HepG2 (cell line): ENCODE measurements at regions not wholly inside any gene's neighbourhood (a gene's known extent, or its start where the extent isn't known, plus 50 kb on each side); places are given as distances from the start of the nearest gene placed in this dataset.

Experiments
- ATAC-seq: fragments of 200-7000 bp; cut with Tn5 transposase; 3 replicates; pipeline ENCODE4 v1.9.1; 2020; ENCODE audit warnings: mild to moderate bottlenecking, moderate library complexity
- BruUV-seq: library from RNA; stranded (reverse); fragments of 400-500 nt; replicated peaks from 2 replicates; lab custom pipeline; 2021; lab: Mats Ljungman, UMichigan
- CTCF ChIA-PET: fragments of 300-600 bp; formaldehyde crosslinking; extraction: SDS; loops from one replicate; lab custom pipeline; 2021; ENCODE audit warnings: low total read pairs, inconsistent platforms, low intra/inter-chr PET ratio; lab: Yijun Ruan, JAX
- POLR2A ChIA-PET: fragments of 350-600 bp; sonication (Branson Sonifier 250); formaldehyde crosslinking; loops from one replicate; lab custom pipeline; 2020; ENCODE audit warnings: antibody characterized with exemption, inconsistent platforms; lab: Yijun Ruan, JAX
- DNase-seq: peaks from one replicate; pipeline ENCODE4 v3.0.0-alpha.2; 2015; ENCODE audit warnings: low spot score
- FAIRE-seq: peaks from 3 replicates; lab custom pipeline; 2011; peaks lifted over from hg19 to GRCh38; lab: Jason Lieb, UNC
- H2AFZ ChIP-seq: one replicate; pipeline ENCODE4 v1.6.1; 2011; ENCODE audit warnings: low read length, inconsistent platforms
- H3K27ac ChIP-seq: fragments of 300-600 bp; 3 replicates; pipeline ENCODE4 v1.8.0; 2011; ENCODE audit warnings: mixed run types, mild to moderate bottlenecking, mixed read lengths, low read length, inconsistent platforms; ENCODE audit not compliant: insufficient read depth; ENCODE audit errors: extremely low read length
- H3K27me3 ChIP-seq, 2 experiments: fragments of 200-600 bp in 1 of 2; 2 replicates in 1 of 2; 3 replicates in 1 of 2; pipeline versions ENCODE4 v1.6.0 to v1.8.0; 2011; ENCODE audit warnings: low read length in 2 of 2, mild to moderate bottlenecking in 2 of 2, moderate library complexity in 2 of 2, inconsistent platforms in 1 of 2; ENCODE audit not compliant: insufficient read depth in 2 of 2, control insufficient read depth in 1 of 2
- H3K36me3 ChIP-seq, 2 experiments: fragments of 200-600 bp in 1 of 2; replicated peaks in 1 of 2; 2 replicates in 1 of 2; 3 replicates in 1 of 2; pipeline versions ENCODE4 v1.5.1 to v1.8.0; 2011; ENCODE audit warnings: low read length in 2 of 2, inconsistent platforms in 1 of 2; ENCODE audit not compliant: insufficient read depth in 2 of 2, control insufficient read depth in 1 of 2
- H3K4me1 ChIP-seq: 2 replicates; pipeline ENCODE4 v1.5.1; 2012; ENCODE audit warnings: low read length, inconsistent platforms; ENCODE audit not compliant: insufficient read depth
- H3K4me2 ChIP-seq: 2 replicates; pipeline ENCODE4 v1.6.0; 2011; ENCODE audit warnings: low read depth, low read length, inconsistent platforms
- H3K4me3 ChIP-seq, 3 experiments: fragments of 200-600 bp in 1 of 3; sonication (generic), shearing (Covaris generic) in 1 of 3; replicated peaks in 1 of 3; 2 replicates each; pipeline ENCODE4 v1.5.1; 2011 to 2016; ENCODE audit warnings: low read length in 3 of 3, inconsistent platforms in 2 of 3, low read depth in 2 of 3, mild to moderate bottlenecking in 2 of 3, control low read depth in 1 of 3, mixed read lengths in 1 of 3; ENCODE audit not compliant: insufficient read depth in 1 of 3
- H3K79me2 ChIP-seq: one replicate; pipeline ENCODE4 v1.6.1; 2011; ENCODE audit warnings: low read length, inconsistent platforms; ENCODE audit not compliant: insufficient read depth
- H3K9ac ChIP-seq: 2 replicates; pipeline ENCODE4 v1.6.0; 2011; ENCODE audit warnings: mild to moderate bottlenecking, low read depth, low read length, inconsistent platforms; ENCODE audit not compliant: insufficient read depth
- H3K9me3 ChIP-seq: 2 replicates; pipeline ENCODE4 v1.5.1; 2012; ENCODE audit warnings: mild to moderate bottlenecking, low read length
- H4K20me1 ChIP-seq: 2 replicates; pipeline ENCODE4 v1.6.0; 2011; ENCODE audit warnings: inconsistent platforms, mild to moderate bottlenecking, low read length, moderate library complexity; ENCODE audit not compliant: insufficient read depth
- ATF2 ChIP-seq: sonication (generic); formaldehyde crosslinking; IDR thresholded peaks from 2 replicates; pipeline ENCODE4 v1.4.0; 2020; ENCODE audit warnings: missing genetic modification reagents
- CCAR2 ChIP-seq: fragments of 200-400 bp; formaldehyde crosslinking; optimal IDR thresholded peaks from 2 replicates; pipeline ENCODE3; 2018; ENCODE audit warnings: low read depth, mild to moderate bottlenecking, low read length, moderate library complexity
- CENPX ChIP-seq: sonication (generic); formaldehyde crosslinking; IDR thresholded peaks from 2 replicates; pipeline ENCODE4 v1.9.0; 2021; ENCODE audit warnings: mild to moderate bottlenecking, missing genetic modification reagents, moderate library complexity
- FOXM1 ChIP-seq: sonication (generic); formaldehyde crosslinking; IDR thresholded peaks from 2 replicates; pipeline ENCODE4 v1.5.0; 2020; ENCODE audit warnings: missing genetic modification reagents
- HOXA9 ChIP-seq: sonication (generic); formaldehyde crosslinking; IDR thresholded peaks from 2 replicates; pipeline ENCODE4 v1.8.1; 2022; ENCODE audit warnings: missing genetic modification reagents, mild to moderate bottlenecking, moderate library complexity, borderline replicate concordance
- KAT2B ChIP-seq: fragments of 150-350 bp; IDR thresholded peaks from 2 replicates; pipeline ENCODE4 v1.6.1; 2014; ENCODE audit warnings: low read depth, low read length, borderline replicate concordance
- KDM3A ChIP-seq: IDR thresholded peaks from 2 replicates; pipeline ENCODE4 v1.6.1; 2018; ENCODE audit warnings: low read depth, missing compliant biosample characterization
- PHF21A ChIP-seq: sonication (generic); formaldehyde crosslinking; IDR thresholded peaks from 2 replicates; pipeline ENCODE4 v1.5.0; 2020; ENCODE audit warnings: mild to moderate bottlenecking, missing genetic modification reagents
- PHF5A ChIP-seq: IDR thresholded peaks from one replicate; pipeline ENCODE4 v1.6.1; 2018; ENCODE audit warnings: low read depth, missing genetic modification reagents; ENCODE audit not compliant: unreplicated experiment
- SKI ChIP-seq: fragments of 450-650 bp; IDR thresholded peaks from one replicate; pipeline ENCODE4 v1.6.1; 2018; ENCODE audit warnings: mild to moderate bottlenecking; ENCODE audit not compliant: partially characterized antibody
- STAT6 ChIP-seq: sonication (generic); formaldehyde crosslinking; IDR thresholded peaks from 2 replicates; pipeline ENCODE4 v1.4.0; 2020; ENCODE audit warnings: missing genetic modification reagents, mild to moderate bottlenecking, borderline replicate concordance
- TEAD3 ChIP-seq: optimal IDR thresholded peaks from 2 replicates; pipeline ENCODE3; 2016; ENCODE audit warnings: borderline replicate concordance
- ZNF446 ChIP-seq: sonication (generic); formaldehyde crosslinking; IDR thresholded peaks from 2 replicates; pipeline ENCODE4 v1.5.0; 2020; ENCODE audit warnings: mild to moderate bottlenecking, missing genetic modification reagents
- WGBS: methylation state at CpG from one replicate; pipeline ENCODE4 v1.1.6; 2017; ENCODE audit warnings: low lambda C conversion rate; 5-methylcytosine and 5-hydroxymethylcytosine counted together
- in situ Hi-C: cut with HindIII; loops from 2 replicates; pipeline ENCODE4 v1.10.0; 2017; ENCODE audit warnings: low pct_unique_long_range_greater_than_20kb; ENCODE audit not compliant: extremely low pct_ligation_motif_present
- intact Hi-C: fragments of 100-400 bp; cut with micrococcal nuclease; formaldehyde crosslinking; loops from one replicate; pipeline ENCODE4 v1.10.0; 2022; ENCODE audit not compliant: unreplicated experiment
- TF ChIP-seq, protein P1 (sequence below): IDR thresholded peaks from 2 replicates; pipeline ENCODE4 v1.6.1; 2016; ENCODE audit warnings: mild to moderate bottlenecking, missing biosample characterization, missing genetic modification reagents
- TF ChIP-seq, protein P2 (sequence below): sonication (generic); formaldehyde crosslinking; conservative IDR thresholded peaks from 2 replicates; pipeline ENCODE4 v1.4.0; 2020; ENCODE audit warnings: missing genetic modification reagents

- DNase-seq (no peak), FAIRE-seq (no peak), ATAC-seq (no peak)
- in situ Hi-C loops: no loop called here
- Histone ChIP-seq H3K36me3 (no peaks in the 10 kb centered on the region), H3K79me2 (no peaks in the 10 kb centered on the region), H3K4me1 (peaks cover 20% of the 10 kb centered on the region), H3K9ac (no peak overlapping the region), H4K20me1 (no peaks in the 10 kb centered on the region), H3K9me3 (no peaks in the 10 kb centered on the region), H3K4me3 (no peak overlapping the region), H3K27me3 (no peaks in the 10 kb centered on the region; a peak in 1 of 5 replicates), H3K4me2 (no peak overlapping the region), H3K27ac (no peak overlapping the region), H2AFZ (no peak overlapping the region)
- CTCF ChIA-PET: no interaction called here
- POLR2A ChIA-PET: no interaction called here
- no TSS peak for BruUV-seq
- WGBS: 35% methylated on average over 1 of the region's 1 CpG
- TF ChIP-seq CENPX (CRISPR knock-in tag) (no peak), ZNF446 (CRISPR knock-in tag) (no peak), HOXA9 (CRISPR knock-in tag) (no peak), ATF2 (CRISPR knock-in tag) (no peak), PHF21A (CRISPR knock-in tag) (no peak), TEAD3 (CRISPR knock-in tag) (no peak), SKI (no peak), KDM3A (no peak), KAT2B (no peak), STAT6 (CRISPR knock-in tag) (no peak), FOXM1 (CRISPR knock-in tag) (no peak), PHF5A (CRISPR knock-in tag) (no peak), CCAR2 (no peak)
- TF ChIP-seq, protein P1, sequence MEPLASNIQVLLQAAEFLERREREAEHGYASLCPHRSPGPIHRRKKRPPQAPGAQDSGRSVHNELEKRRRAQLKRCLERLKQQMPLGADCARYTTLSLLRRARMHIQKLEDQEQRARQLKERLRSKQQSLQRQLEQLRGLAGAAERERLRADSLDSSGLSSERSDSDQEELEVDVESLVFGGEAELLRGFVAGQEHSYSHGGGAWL (CRISPR knock-in tag): no peak
- TF ChIP-seq, protein P2, sequence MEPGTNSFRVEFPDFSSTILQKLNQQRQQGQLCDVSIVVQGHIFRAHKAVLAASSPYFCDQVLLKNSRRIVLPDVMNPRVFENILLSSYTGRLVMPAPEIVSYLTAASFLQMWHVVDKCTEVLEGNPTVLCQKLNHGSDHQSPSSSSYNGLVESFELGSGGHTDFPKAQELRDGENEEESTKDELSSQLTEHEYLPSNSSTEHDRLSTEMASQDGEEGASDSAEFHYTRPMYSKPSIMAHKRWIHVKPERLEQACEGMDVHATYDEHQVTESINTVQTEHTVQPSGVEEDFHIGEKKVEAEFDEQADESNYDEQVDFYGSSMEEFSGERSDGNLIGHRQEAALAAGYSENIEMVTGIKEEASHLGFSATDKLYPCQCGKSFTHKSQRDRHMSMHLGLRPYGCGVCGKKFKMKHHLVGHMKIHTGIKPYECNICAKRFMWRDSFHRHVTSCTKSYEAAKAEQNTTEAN (CRISPR knock-in tag): no peak
- intact Hi-C loops: loop anchor here (5.0 kb wide), 1 partner anchor 64 kb away; the partner anchor contains the start of gene ATRNL1
These were observed 64.7 kb upstream of the ATRNL1 start for GRCh38 chr10:115028419-115028818.
